ENCODE measurements at regions not wholly inside any gene's neighbourhood (a gene's known extent, or its start where the extent isn't known, plus 50 kb on each side); places are given as distances from the start of the nearest gene placed in this dataset.

DNA sequence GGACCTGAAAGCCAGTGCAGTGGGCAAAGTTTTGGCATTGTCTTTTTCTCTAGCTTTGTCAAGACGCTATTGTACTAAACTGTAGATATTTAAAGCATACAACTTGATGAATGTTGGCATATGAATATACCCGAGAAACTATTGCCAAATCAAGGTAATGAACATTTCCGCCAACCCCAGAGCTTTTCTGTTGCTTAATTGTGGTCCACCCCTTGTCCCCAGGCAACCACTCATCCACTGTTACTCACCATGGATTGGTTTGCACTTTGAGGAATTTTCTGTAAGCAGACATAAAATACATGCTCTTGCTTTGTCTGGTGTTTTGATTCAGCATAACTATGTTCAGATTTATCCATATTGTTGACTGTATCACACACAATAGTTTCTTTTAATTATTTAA lies 688.4 kb downstream of the ADCYAP1 start:
- Mint-ChIP-seq H3K27ac (ENCODE audit: unreplicated experiment) (no peak overlapping the region), H3K36me3 (ENCODE audit: low read depth) (no peaks in the 10 kb centered on the region), H3K4me1 (ENCODE audit: low read depth) (no peaks in the 10 kb centered on the region), H3K4me3 (ENCODE audit: unreplicated experiment) (no peak overlapping the region), H3K27me3 (ENCODE audit: low read depth) (peaks cover 7% of the 10 kb centered on the region), H3K9me3 (ENCODE audit: low read depth) (no peaks in the 10 kb centered on the region)
- TF ChIP-seq, protein P1, sequence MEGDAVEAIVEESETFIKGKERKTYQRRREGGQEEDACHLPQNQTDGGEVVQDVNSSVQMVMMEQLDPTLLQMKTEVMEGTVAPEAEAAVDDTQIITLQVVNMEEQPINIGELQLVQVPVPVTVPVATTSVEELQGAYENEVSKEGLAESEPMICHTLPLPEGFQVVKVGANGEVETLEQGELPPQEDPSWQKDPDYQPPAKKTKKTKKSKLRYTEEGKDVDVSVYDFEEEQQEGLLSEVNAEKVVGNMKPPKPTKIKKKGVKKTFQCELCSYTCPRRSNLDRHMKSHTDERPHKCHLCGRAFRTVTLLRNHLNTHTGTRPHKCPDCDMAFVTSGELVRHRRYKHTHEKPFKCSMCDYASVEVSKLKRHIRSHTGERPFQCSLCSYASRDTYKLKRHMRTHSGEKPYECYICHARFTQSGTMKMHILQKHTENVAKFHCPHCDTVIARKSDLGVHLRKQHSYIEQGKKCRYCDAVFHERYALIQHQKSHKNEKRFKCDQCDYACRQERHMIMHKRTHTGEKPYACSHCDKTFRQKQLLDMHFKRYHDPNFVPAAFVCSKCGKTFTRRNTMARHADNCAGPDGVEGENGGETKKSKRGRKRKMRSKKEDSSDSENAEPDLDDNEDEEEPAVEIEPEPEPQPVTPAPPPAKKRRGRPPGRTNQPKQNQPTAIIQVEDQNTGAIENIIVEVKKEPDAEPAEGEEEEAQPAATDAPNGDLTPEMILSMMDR (IDR thresholded peaks at IDR 0.05): no peak
- no peak for DNase-seq (ENCODE audit: low spot score)

GRCh38 chr18:1595195-1595594 lies 690.5 kb downstream of the ADCYAP1 start:
- Mint-ChIP-seq H3K27me3 (ENCODE audit: low read depth) (peaks cover 7% of the 10 kb centered on the region), H3K9me3 (ENCODE audit: low read depth) (no peaks in the 10 kb centered on the region), H3K4me3 (ENCODE audit: unreplicated experiment) (no peak overlapping the region), H3K36me3 (ENCODE audit: low read depth) (no peaks in the 10 kb centered on the region), H3K27ac (ENCODE audit: unreplicated experiment) (no peak overlapping the region), H3K4me1 (ENCODE audit: low read depth) (no peaks in the 10 kb centered on the region)
- TF ChIP-seq, protein P1 (IDR thresholded peaks at IDR 0.05): no peak
- DNase-seq (ENCODE audit: low spot score): no peak

GRCh38 chr18:1599196-1599595 lies 694.5 kb downstream of the ADCYAP1 start:
- DNase-seq (ENCODE audit: low spot score): no peak
- Mint-ChIP-seq H3K4me1 (ENCODE audit: low read depth) (no peaks in the 10 kb centered on the region), H3K36me3 (ENCODE audit: low read depth) (no peaks in the 10 kb centered on the region), H3K9me3 (ENCODE audit: low read depth) (no peaks in the 10 kb centered on the region), H3K4me3 (ENCODE audit: unreplicated experiment) (no peak overlapping the region), H3K27me3 (ENCODE audit: low read depth) (peaks cover 10% of the 10 kb centered on the region), H3K27ac (ENCODE audit: unreplicated experiment) (no peak overlapping the region)
- TF ChIP-seq, protein P1 (IDR thresholded peaks at IDR 0.05): no peak

DNA sequence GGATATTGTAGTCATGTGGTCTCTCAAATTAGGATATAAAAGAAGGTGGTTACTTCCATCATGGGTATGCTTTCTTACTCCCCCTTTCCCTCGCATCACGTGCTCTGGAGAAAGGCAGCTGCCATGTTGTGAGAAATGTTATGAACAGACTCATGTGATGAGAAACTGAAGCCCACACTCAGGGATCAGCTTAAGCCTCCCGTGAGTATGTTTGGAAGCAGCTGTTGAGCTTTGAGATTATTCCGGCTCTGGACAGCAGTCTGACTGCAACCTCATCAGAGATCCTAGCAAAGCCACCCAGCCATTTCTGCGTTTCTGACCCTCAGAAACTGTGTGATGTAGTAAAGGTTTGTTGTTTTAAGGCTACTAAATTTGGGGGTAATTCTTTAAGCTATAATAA lies 700.1 kb downstream of the ADCYAP1 start:
- H3K36me3 Mint-ChIP-seq (ENCODE audit: low read depth): no peaks in the 10 kb centered on the region
- DNase-seq (ENCODE audit: low spot score): no peak
- H3K27me3 Mint-ChIP-seq (ENCODE audit: low read depth): peaks cover 9% of the 10 kb centered on the region
- no peaks in the 10 kb centered on the region for H3K4me1 Mint-ChIP-seq (ENCODE audit: low read depth)
- no peak overlapping the region for H3K27ac Mint-ChIP-seq (ENCODE audit: unreplicated experiment)
- H3K9me3 Mint-ChIP-seq (ENCODE audit: low read depth): no peaks in the 10 kb centered on the region
- TF ChIP-seq, protein P1 (IDR thresholded peaks at IDR 0.05): no peak
- no peak overlapping the region for H3K4me3 Mint-ChIP-seq (ENCODE audit: unreplicated experiment)

GRCh38 chr18:1618364-1618763 lies 713.7 kb downstream of the ADCYAP1 start:
- TF ChIP-seq, protein P1 (IDR thresholded peaks at IDR 0.05): no peak
- DNase-seq (ENCODE audit: low spot score): no peak
- Mint-ChIP-seq H3K27me3 (ENCODE audit: low read depth) (peaks cover 3% of the 10 kb centered on the region), H3K9me3 (ENCODE audit: low read depth) (peaks cover 3% of the 10 kb centered on the region), H3K36me3 (ENCODE audit: low read depth) (no peaks in the 10 kb centered on the region), H3K4me3 (ENCODE audit: unreplicated experiment) (no peak overlapping the region), H3K4me1 (ENCODE audit: low read depth) (no peaks in the 10 kb centered on the region), H3K27ac (ENCODE audit: unreplicated experiment) (no peak overlapping the region)
